Esophagus squamous epithelium (tissue), 5 donors: ENCODE measurements at regions not wholly inside any gene's neighbourhood (a gene's known extent, or its start where the extent isn't known, plus 50 kb on each side); places are given as distances from the start of the nearest gene placed in this dataset.

Source experiments
- DNase-seq: peaks from one replicate; lab custom pipeline; 2025; lab: John Stamatoyannopoulos, UW
- H3K27ac ChIP-seq, 4 donors: fragments of 200-600 bp; sonication (generic); one replicate each; pipeline ENCODE4 v1.5.1; 2016 to 2019; ENCODE audit warnings: mild to moderate bottlenecking in 1 of 4
- H3K27me3 ChIP-seq, 4 donors: fragments of 200-600 bp; sonication (generic); 1 replicate in 3 of 4; 2 replicates in 1 of 4; pipeline versions ENCODE4 v1.5.1 to v1.6.0; 2017 to 2021; ENCODE audit warnings: antibody characterized with exemption in 1 of 4
- H3K36me3 ChIP-seq, 3 donors: fragments of 200-600 bp; sonication (generic); one replicate each; pipeline ENCODE4 v1.5.1; 2016 to 2019
- H3K4me1 ChIP-seq, 3 donors: fragments of 200-600 bp; sonication (generic); one replicate each; pipeline ENCODE4 v1.5.1; 2017 to 2019
- H3K4me3 ChIP-seq, 4 donors: fragments of 200-600 bp; sonication (generic); 1 replicate in 3 of 4; 2 replicates in 1 of 4; pipeline ENCODE4 v1.5.1; 2016 to 2019; ENCODE audit warnings: mild to moderate bottlenecking in 2 of 4, moderate library complexity in 1 of 4
- H3K9me3 ChIP-seq, 3 donors: fragments of 200-600 bp; sonication (generic); one replicate each; pipeline ENCODE4 v1.5.1; 2016 to 2019
- POLR2A ChIP-seq, 4 donors: fragments of 450-650 bp; IDR thresholded peaks; one replicate each; pipeline ENCODE4 v1.6.1; 2017; ENCODE audit warnings: antibody characterized with exemption in 4 of 4, mild to moderate bottlenecking in 4 of 4, moderate library complexity in 3 of 4
- WGBS, 2 donors: methylation state at CpG; one replicate each; pipeline ENCODE4 v1.1.5; 2018; 5-methylcytosine and 5-hydroxymethylcytosine counted together
- intact Hi-C: fragments of 100-400 bp; cut with DNase I; formaldehyde crosslinking; loops from one replicate; pipeline ENCODE4 v1.15.0; 2022
- TF ChIP-seq, protein P1 (sequence below), 6 experiments: fragments of 450-650 bp in 4 of 6; fragments of 200-600 bp in 2 of 6; sonication (generic) in 2 of 6; IDR thresholded peaks; one replicate each; pipeline ENCODE4 v1.5.1; 2016 to 2019; ENCODE audit warnings: antibody characterized with exemption in 6 of 6, mild to moderate bottlenecking in 4 of 6, moderate library complexity in 4 of 6
- donor health status: DM: yes; HTN: yes; CAD: no.

DNA sequence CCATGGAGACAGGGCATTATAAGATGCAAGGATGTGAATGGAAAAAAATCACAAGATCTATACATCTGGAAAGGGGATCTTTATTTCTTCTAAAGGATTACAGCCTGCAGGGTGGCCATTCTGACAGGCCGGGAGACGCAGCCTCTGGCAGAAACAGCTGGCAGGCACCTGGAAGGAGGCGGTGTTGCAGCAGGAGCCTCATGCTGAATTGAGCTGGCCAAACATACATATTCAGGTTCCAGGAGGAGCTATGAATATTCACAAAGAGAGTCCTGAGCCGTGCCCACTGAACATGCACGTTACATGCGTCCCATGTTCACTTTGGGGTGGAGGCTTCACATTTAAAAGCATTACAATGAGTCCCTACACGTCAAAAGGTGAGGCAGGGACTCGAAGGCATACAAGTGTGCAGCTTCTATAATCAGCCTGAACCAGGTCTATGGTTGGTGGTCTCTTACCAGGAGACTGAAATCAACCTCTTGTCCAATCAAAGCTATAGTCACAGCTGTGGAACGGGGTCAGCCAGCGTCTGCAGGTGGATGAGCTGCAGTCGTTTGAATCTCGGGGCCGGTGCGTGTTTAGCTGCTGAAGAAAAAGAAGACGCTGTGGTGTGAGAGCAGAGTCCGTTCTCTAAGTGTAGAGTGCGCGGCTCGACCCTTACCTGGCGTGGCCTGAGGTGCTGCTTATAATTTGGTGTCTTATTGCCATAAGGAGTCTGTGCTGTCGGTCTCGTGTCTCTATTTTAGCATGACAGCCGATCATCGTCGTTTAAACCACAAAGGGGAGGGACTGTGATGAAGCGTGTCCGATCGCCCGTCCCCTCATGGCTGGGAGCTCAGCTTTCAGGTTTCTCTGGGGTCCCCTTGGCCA, 183.0 kb downstream of the ETS2 start:
- Histone ChIP-seq H3K9me3 (no peaks in the 10 kb centered on the region), H3K4me3 (no peak overlapping the region), H3K27ac (peak overlapping the region; percentile 65 to 82 (median 77)), H3K36me3 (no peaks in the 10 kb centered on the region), H3K4me1 (peaks cover 45 to 100% (median 90%) of the 10 kb centered on the region in 3 donors), H3K27me3 (no peaks in the 10 kb centered on the region)
- intact Hi-C loops, result loop anchor here (10.0 kb wide), 2 partner anchors 64 to 184 kb away; partner anchors contain the start of gene ETS2
- DNase-seq, result no peak
- WGBS, 2 donors, result 55 to 71% methylated on average over 18 to 25 of the region's 29 CpGs
- TF ChIP-seq POLR2A (IDR thresholded peaks at IDR 0.05), result no peak
- TF ChIP-seq, protein P1, sequence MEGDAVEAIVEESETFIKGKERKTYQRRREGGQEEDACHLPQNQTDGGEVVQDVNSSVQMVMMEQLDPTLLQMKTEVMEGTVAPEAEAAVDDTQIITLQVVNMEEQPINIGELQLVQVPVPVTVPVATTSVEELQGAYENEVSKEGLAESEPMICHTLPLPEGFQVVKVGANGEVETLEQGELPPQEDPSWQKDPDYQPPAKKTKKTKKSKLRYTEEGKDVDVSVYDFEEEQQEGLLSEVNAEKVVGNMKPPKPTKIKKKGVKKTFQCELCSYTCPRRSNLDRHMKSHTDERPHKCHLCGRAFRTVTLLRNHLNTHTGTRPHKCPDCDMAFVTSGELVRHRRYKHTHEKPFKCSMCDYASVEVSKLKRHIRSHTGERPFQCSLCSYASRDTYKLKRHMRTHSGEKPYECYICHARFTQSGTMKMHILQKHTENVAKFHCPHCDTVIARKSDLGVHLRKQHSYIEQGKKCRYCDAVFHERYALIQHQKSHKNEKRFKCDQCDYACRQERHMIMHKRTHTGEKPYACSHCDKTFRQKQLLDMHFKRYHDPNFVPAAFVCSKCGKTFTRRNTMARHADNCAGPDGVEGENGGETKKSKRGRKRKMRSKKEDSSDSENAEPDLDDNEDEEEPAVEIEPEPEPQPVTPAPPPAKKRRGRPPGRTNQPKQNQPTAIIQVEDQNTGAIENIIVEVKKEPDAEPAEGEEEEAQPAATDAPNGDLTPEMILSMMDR (IDR thresholded peaks at IDR 0.05), result no peak

DNA sequence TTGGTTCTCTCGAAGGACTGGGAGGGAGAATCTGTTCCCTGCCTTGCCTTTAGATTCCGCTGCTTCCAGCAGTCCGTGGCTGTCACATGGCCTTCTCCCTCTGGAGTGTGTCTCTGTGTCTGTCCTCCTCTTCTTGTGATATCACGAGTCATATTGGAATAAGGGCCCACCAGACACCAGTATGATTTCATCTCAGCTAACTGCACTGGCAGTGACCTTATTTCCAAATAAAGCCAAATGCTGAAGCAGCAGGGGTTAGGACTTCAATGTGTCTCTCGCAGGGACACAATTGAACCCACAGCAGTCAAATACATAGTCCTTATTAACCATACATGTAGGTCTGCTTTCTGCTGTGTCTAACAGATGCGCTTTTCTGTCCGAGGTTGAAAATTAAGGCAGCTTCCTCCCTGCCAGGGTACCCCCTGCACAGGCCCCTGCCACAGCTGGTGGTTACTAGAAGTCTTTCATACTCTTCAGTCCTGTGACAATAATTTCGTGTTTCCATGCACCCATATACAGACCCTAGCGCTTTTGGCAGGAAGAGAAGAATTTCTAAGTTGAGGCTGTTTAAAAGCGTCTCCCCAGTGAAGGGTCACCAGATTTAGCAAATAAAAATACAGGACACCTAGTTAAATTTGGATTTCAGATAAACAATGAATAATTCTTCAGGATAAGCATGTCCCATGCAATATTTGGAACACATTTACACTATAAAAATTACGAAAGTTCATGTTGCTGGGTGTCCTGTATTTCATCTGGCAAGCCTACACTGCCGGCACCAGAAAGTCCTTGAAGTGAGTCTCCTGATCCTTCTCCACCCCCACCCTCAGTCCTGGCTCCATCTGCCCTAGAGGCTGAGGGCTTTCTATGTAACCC, 182.1 kb downstream of the ETS2 start:
- H3K4me3 ChIP-seq, result no peak overlapping the region
- intact Hi-C loops, result loop anchor here (10.0 kb wide), 2 partner anchors 63 to 183 kb away; partner anchors contain the start of gene ETS2
- H3K27me3 ChIP-seq, result no peaks in the 10 kb centered on the region
- WGBS, 2 donors, result 60 to 66% methylated on average over 12 of the region's 12 CpGs
- H3K4me1 ChIP-seq, result peaks cover 44 to 92% (median 81%) of the 10 kb centered on the region in 3 donors
- peak overlapping the region in 3 of 4 donors; percentile 63 to 82 (median 77) for H3K27ac ChIP-seq
- no peaks in the 10 kb centered on the region for H3K36me3 ChIP-seq
- DNase-seq, result no peak
- TF ChIP-seq, protein P1 (IDR thresholded peaks at IDR 0.05), result no peak
- TF ChIP-seq POLR2A (IDR thresholded peaks at IDR 0.05), result no peak
- H3K9me3 ChIP-seq, result no peaks in the 10 kb centered on the region

DNA sequence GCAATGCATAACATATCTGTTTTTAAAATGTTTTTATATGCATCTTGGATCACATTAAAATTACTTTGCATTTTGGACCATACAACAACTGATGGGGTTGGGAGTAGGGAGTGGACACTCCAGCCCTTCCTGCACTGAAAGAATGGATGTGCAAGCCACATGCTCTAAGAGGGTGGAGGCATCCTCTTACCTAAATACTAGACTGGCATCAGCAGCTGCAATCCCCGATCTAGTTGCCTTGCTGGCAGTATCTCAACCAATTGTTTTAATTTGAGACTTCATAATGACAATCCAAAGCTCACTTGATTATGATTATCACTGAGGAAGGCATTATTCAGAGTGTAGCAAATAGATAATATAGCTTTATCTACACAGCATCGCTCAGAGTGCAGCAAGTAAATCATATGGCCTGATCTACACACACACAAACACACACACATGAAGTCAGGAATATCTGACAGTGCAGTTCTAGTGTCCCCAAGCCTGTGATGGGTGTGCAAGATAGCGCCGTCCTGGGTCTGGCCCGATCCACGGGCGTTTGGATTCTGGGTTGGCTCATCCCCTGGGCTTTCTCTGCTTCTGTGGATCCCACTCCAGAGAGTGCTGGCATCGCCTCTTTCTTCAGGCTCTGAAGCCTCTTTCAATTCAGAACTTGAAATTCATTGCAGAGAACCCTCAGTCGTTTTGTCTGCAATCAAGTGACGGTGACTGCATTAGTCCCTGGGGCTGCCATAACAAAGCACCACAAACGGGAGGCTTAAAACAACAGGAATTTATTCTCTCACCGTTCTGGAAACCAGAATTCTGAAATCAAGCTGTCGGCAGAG, 181.3 kb downstream of the ETS2 start:
- H3K9me3 ChIP-seq, result no peaks in the 10 kb centered on the region
- no peaks in the 10 kb centered on the region for H3K27me3 ChIP-seq
- intact Hi-C loops, result loop anchor here (10.0 kb wide), 2 partner anchors 62 to 182 kb away; partner anchors contain the start of gene ETS2
- H3K4me3 ChIP-seq, result no peak overlapping the region
- H3K4me1 ChIP-seq, result peaks cover 44 to 83% (median 73%) of the 10 kb centered on the region in 3 donors
- TF ChIP-seq POLR2A (IDR thresholded peaks at IDR 0.05), result no peak
- TF ChIP-seq, protein P1 (IDR thresholded peaks at IDR 0.05), result no peak
- H3K27ac ChIP-seq, result peak overlapping the region in 3 of 4 donors; percentile 63 to 82 (median 82)
- DNase-seq, result no peak
- WGBS, 2 donors, result 75 to 83% methylated on average over 10 to 11 of the region's 13 CpGs
- H3K36me3 ChIP-seq, result no peaks in the 10 kb centered on the region

DNA sequence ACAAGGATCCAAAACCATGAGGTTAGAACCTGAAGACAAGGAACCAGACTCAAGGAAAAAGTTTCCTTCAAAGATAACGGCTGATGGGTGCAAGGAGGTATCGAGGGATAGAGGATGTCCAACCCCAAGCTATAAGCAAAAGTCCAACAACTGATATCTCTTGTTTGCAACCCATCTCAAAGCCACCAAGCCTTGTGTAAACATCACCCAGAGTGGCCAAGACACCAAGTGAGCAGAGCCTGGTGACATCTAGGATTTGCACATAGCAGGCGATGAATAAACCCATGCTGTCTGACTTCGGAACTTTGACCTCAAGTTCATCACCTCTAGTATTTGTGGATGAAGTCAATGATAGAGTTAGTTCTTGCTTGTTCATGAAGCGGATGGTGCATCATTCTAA, 180.7 kb downstream of the ETS2 start:
- intact Hi-C loops, result loop anchor here (10.0 kb wide), 2 partner anchors 62 to 182 kb away; partner anchors contain the start of gene ETS2
- H3K4me3 ChIP-seq, result no peak overlapping the region
- no peak for TF ChIP-seq POLR2A (IDR thresholded peaks at IDR 0.05)
- TF ChIP-seq, protein P1 (IDR thresholded peaks at IDR 0.05), result no peak
- no peaks in the 10 kb centered on the region for H3K36me3 ChIP-seq
- H3K4me1 ChIP-seq, result peaks cover 44 to 77% (median 67%) of the 10 kb centered on the region in 3 donors
- 93 to 97% methylated on average over 5 of the region's 5 CpGs for WGBS, 2 donors
- no peaks in the 10 kb centered on the region for H3K9me3 ChIP-seq
- no peak for DNase-seq
- no peaks in the 10 kb centered on the region for H3K27me3 ChIP-seq
- peak overlapping the region in 1 of 4 donors; percentile 82 for H3K27ac ChIP-seq
